ENCODE measurements at regions not wholly inside any gene's neighbourhood (a gene's known extent, or its start where the extent isn't known, plus 50 kb on each side); places are given as distances from the start of the nearest gene placed in this dataset.

- H3K9me3 ChIP-seq: peaks cover 0 to 4% (median 0%) of the 10 kb centered on the region in 8 donors
- TF ChIP-seq POLR2AphosphoS5 (IDR thresholded peaks at IDR 0.05) (peak in 2 of 3 donors; percentile 34 to 49), CTCF (IDR thresholded peaks at IDR 0.05 in 8 of 11, conservative IDR thresholded peaks at IDR 0.05 in 3 of 11) (no peak), POLR2A (IDR thresholded peaks at IDR 0.05) (no peak)
- no peaks in the 10 kb centered on the region for H3K36me3 ChIP-seq
- peaks cover 0 to 3% (median 0%) of the 10 kb centered on the region in 7 donors for H3K27me3 ChIP-seq (replicated peaks in 1 of 7)
- H3K4me3 ChIP-seq: no peak overlapping the region
- peak; percentile 84 for DNase-seq
- peak overlapping the region in 3 of 8 donors; percentile 8 to 45 (median 25) for H3K27ac ChIP-seq
- peaks cover 0 to 19% (median 11%) of the 10 kb centered on the region in 6 donors for H3K4me1 ChIP-seq
- WGBS, 5 donors: 58 to 76% (median 66%) methylated on average over 11 of the region's 11 CpGs
- intact Hi-C loops (cut with DNase I; ENCODE audit: low total_unique reads): no loop called here
Observed at GRCh38 chr21:35106246-35106835, 57.2 kb upstream of the RUNX1 start.

GRCh38 chr21:35102488-35103371, 53.6 kb upstream of the RUNX1 start:
- Histone ChIP-seq H3K27me3 (replicated peaks in 1 of 7) (peaks cover 0 to 4% (median 0%) of the 10 kb centered on the region in 7 donors), H3K9me3 (no peaks in the 10 kb centered on the region), H3K4me1 (peaks cover 0 to 19% (median 11%) of the 10 kb centered on the region in 6 donors), H3K27ac (peak overlapping the region in 4 of 8 donors; percentile 2 to 82 (median 61)), H3K36me3 (no peaks in the 10 kb centered on the region), H3K4me3 (peak overlapping the region in 1 of 8 donors; percentile 21)
- intact Hi-C loops (cut with DNase I; ENCODE audit: low total_unique reads): no loop called here
- TF ChIP-seq POLR2A (IDR thresholded peaks at IDR 0.05): no peak
- TF ChIP-seq POLR2AphosphoS5 (IDR thresholded peaks at IDR 0.05): peak in 1 of 3 donors; percentile 19
- TF ChIP-seq CTCF (IDR thresholded peaks at IDR 0.05 in 8 of 11, conservative IDR thresholded peaks at IDR 0.05 in 3 of 11): no peak
- peak; percentile 79 for DNase-seq
- 13 to 25% (median 18%) methylated on average over 8 of the region's 8 CpGs for WGBS, 5 donors

GRCh38 chr21:35100349-35100811, 51.3 kb upstream of the RUNX1 start:
- TF ChIP-seq POLR2AphosphoS5 (IDR thresholded peaks at IDR 0.05) (no peak), CTCF (IDR thresholded peaks at IDR 0.05 in 8 of 11, conservative IDR thresholded peaks at IDR 0.05 in 3 of 11) (no peak), POLR2A (IDR thresholded peaks at IDR 0.05) (no peak)
- no peaks in the 10 kb centered on the region for H3K9me3 ChIP-seq
- H3K4me3 ChIP-seq: no peak overlapping the region
- intact Hi-C loops (cut with DNase I; ENCODE audit: low total_unique reads): no loop called here
- H3K4me1 ChIP-seq: peaks cover 0 to 19% (median 11%) of the 10 kb centered on the region in 6 donors
- peaks cover 0 to 10% (median 0%) of the 10 kb centered on the region in 7 donors for H3K27me3 ChIP-seq (replicated peaks in 1 of 7)
- WGBS, 5 donors: 74 to 86% (median 78%) methylated on average over 8 of the region's 8 CpGs
- DNase-seq: no peak
- no peak overlapping the region for H3K27ac ChIP-seq
- H3K36me3 ChIP-seq: no peaks in the 10 kb centered on the region

GRCh38 chr21:35099310-35099709, 50.2 kb upstream of the RUNX1 start:
- DNase-seq: no peak
- H3K9me3 ChIP-seq: no peaks in the 10 kb centered on the region
- no peak overlapping the region for H3K27ac ChIP-seq

More at GRCh38 chr21:35099310-35099709, 50.2 kb upstream of the RUNX1 start:
- intact Hi-C loops (cut with DNase I; ENCODE audit: low total_unique reads): no loop called here
- WGBS, 5 donors: 86 to 91% (median 90%) methylated on average over 1 of the region's 1 CpG
- H3K4me1 ChIP-seq: peaks cover 0 to 19% (median 11%) of the 10 kb centered on the region in 6 donors
- TF ChIP-seq CTCF (IDR thresholded peaks at IDR 0.05 in 8 of 11, conservative IDR thresholded peaks at IDR 0.05 in 3 of 11): no peak
- no peak for TF ChIP-seq POLR2AphosphoS5 (IDR thresholded peaks at IDR 0.05)
- TF ChIP-seq POLR2A (IDR thresholded peaks at IDR 0.05): no peak
- no peak overlapping the region for H3K4me3 ChIP-seq
- peaks cover 0 to 10% (median 0%) of the 10 kb centered on the region in 7 donors for H3K27me3 ChIP-seq (replicated peaks in 1 of 7)
- no peaks in the 10 kb centered on the region for H3K36me3 ChIP-seq

All from spleen (tissue), 11 donors.